SJCRH30 (cell line): ENCODE measurements at regions not wholly inside any gene's neighbourhood (a gene's known extent, or its start where the extent isn't known, plus 50 kb on each side); places are given as distances from the start of the nearest gene placed in this dataset.
A peak's percentile ranks its signal among the peaks of the same experiment; 100 is the strongest.

Source experiments
- DNase-seq, 2 experiments: peaks; one replicate each; pipeline ENCODE4 v3.0.0-alpha.2; 2015 to 2020
- H3K27ac ChIP-seq: fragments of 250-450 bp; sonication (Bioruptor Pico); 2 replicates; pipeline ENCODE4 v1.5.1; 2020; ENCODE audit warnings: mild to moderate bottlenecking, moderate library complexity
- H3K27me3 ChIP-seq: fragments of 250-450 bp; sonication (Bioruptor Pico); 2 replicates; pipeline ENCODE4 v1.5.1; 2020; ENCODE audit warnings: mild to moderate bottlenecking, moderate library complexity
- H3K36me3 ChIP-seq: fragments of 250-450 bp; sonication (Bioruptor Pico); 2 replicates; pipeline ENCODE4 v1.5.1; 2020; ENCODE audit warnings: mild to moderate bottlenecking, moderate library complexity
- H3K4me1 ChIP-seq: fragments of 250-450 bp; sonication (Bioruptor Pico); 2 replicates; pipeline ENCODE4 v1.5.1; 2020; ENCODE audit warnings: mild to moderate bottlenecking, moderate library complexity
- H3K4me3 ChIP-seq: fragments of 250-450 bp; sonication (Bioruptor Pico); 2 replicates; pipeline ENCODE4 v1.5.1; 2020; ENCODE audit warnings: mild to moderate bottlenecking, moderate library complexity
- H3K9me3 ChIP-seq: fragments of 250-450 bp; sonication (Bioruptor Pico); replicated peaks from 2 replicates; pipeline ENCODE4 v1.5.1; 2020; ENCODE audit warnings: mild to moderate bottlenecking, moderate library complexity

GRCh38 chr9:105928416-105928815 lies 234.1 kb downstream of the TMEM38B start:
- H3K27me3 ChIP-seq: no peaks in the 10 kb centered on the region
- DNase-seq: no peak
- H3K4me1 ChIP-seq: no peaks in the 10 kb centered on the region
- H3K36me3 ChIP-seq: no peaks in the 10 kb centered on the region
- no peaks in the 10 kb centered on the region; the same call in 1 of the 2 replicates for H3K9me3 ChIP-seq
- no peak overlapping the region for H3K27ac ChIP-seq
- no peak overlapping the region for H3K4me3 ChIP-seq

- H3K27ac ChIP-seq: no peak overlapping the region
- no peak for DNase-seq
- H3K27me3 ChIP-seq: no peaks in the 10 kb centered on the region
These were observed 235.8 kb downstream of the TMEM38B start for GRCh38 chr9:105930011-105930627.

GRCh38 chr9:105932276-105932675 lies 237.9 kb downstream of the TMEM38B start:
- no peaks in the 10 kb centered on the region for H3K4me1 ChIP-seq
- no peak overlapping the region for H3K4me3 ChIP-seq
- H3K9me3 ChIP-seq: no peaks in the 10 kb centered on the region
- H3K27ac ChIP-seq: no peak overlapping the region
- no peaks in the 10 kb centered on the region for H3K36me3 ChIP-seq
- no peaks in the 10 kb centered on the region for H3K27me3 ChIP-seq
- DNase-seq: no peak

More at GRCh38 chr9:105930011-105930627, 235.8 kb downstream of the TMEM38B start:
- H3K9me3 ChIP-seq: no peaks in the 10 kb centered on the region
- no peak overlapping the region for H3K4me3 ChIP-seq
- no peaks in the 10 kb centered on the region for H3K36me3 ChIP-seq
- H3K4me1 ChIP-seq: no peaks in the 10 kb centered on the region

- Histone ChIP-seq H3K4me3 (no peak overlapping the region), H3K36me3 (no peaks in the 10 kb centered on the region), H3K27me3 (no peaks in the 10 kb centered on the region), H3K27ac (no peak overlapping the region), H3K4me1 (peaks cover 6% of the 10 kb centered on the region; the same call in 1 of the 2 replicates), H3K9me3 (no peaks in the 10 kb centered on the region; the same call in 1 of the 2 replicates)
- no peak for DNase-seq
These were observed 256.1 kb downstream of the TMEM38B start for GRCh38 chr9:105950448-105950847.

- Histone ChIP-seq H3K27ac (no peak overlapping the region), H3K4me1 (peaks cover 6% of the 10 kb centered on the region; the same call in 1 of the 2 replicates), H3K36me3 (no peaks in the 10 kb centered on the region), H3K27me3 (no peaks in the 10 kb centered on the region), H3K9me3 (no peaks in the 10 kb centered on the region; the same call in 1 of the 2 replicates), H3K4me3 (no peak overlapping the region)
- DNase-seq: no peak
These were observed 256.6 kb downstream of the TMEM38B start for GRCh38 chr9:105950894-105951293.

- peaks cover 6% of the 10 kb centered on the region; the same call in 1 of the 2 replicates for H3K4me1 ChIP-seq
- H3K9me3 ChIP-seq: no peaks in the 10 kb centered on the region; the same call in 1 of the 2 replicates
- no peaks in the 10 kb centered on the region for H3K27me3 ChIP-seq
- H3K36me3 ChIP-seq: no peaks in the 10 kb centered on the region
- no peak overlapping the region for H3K27ac ChIP-seq
- no peak overlapping the region for H3K4me3 ChIP-seq
- peak in 1 of 2 experiments; percentile 23 for DNase-seq
These were observed 260.2 kb downstream of the TMEM38B start for GRCh38 chr9:105954517-105954916.

- H3K27ac ChIP-seq: no peak overlapping the region
- H3K4me3 ChIP-seq: no peak overlapping the region
- H3K27me3 ChIP-seq: no peaks in the 10 kb centered on the region
- H3K9me3 ChIP-seq: no peaks in the 10 kb centered on the region; the same call in 1 of the 2 replicates
- peaks cover 6% of the 10 kb centered on the region; the same call in 1 of the 2 replicates for H3K4me1 ChIP-seq
- peak in 1 of 2 experiments; percentile 25 for DNase-seq
- H3K36me3 ChIP-seq: no peaks in the 10 kb centered on the region
These were observed 263.5 kb downstream of the TMEM38B start for GRCh38 chr9:105957830-105958229.

- Histone ChIP-seq H3K4me1 (peaks cover 6% of the 10 kb centered on the region; the same call in 1 of the 2 replicates), H3K27me3 (no peaks in the 10 kb centered on the region), H3K9me3 (no peaks in the 10 kb centered on the region; the same call in 1 of the 2 replicates), H3K27ac (no peak overlapping the region), H3K36me3 (no peaks in the 10 kb centered on the region), H3K4me3 (no peak overlapping the region)
- no peak for DNase-seq
These were observed 264.2 kb downstream of the TMEM38B start for GRCh38 chr9:105958587-105958986.

- 0 out of 2 replicates have a peak, but pooled peaks cover 6% of the 10 kb centered on the region for H3K4me1 ChIP-seq
- H3K36me3 ChIP-seq: no peaks in the 10 kb centered on the region
- H3K27me3 ChIP-seq: no peaks in the 10 kb centered on the region
- no peak overlapping the region for H3K4me3 ChIP-seq
- no peaks in the 10 kb centered on the region for H3K9me3 ChIP-seq
- no peak for DNase-seq
- no peak overlapping the region for H3K27ac ChIP-seq
These were observed 265.2 kb downstream of the TMEM38B start for GRCh38 chr9:105959531-105959930.

GRCh38 chr9:105963343-105964099 lies 269.2 kb downstream of the TMEM38B start:
- DNase-seq: no peak
- no peak overlapping the region for H3K4me3 ChIP-seq
- no peaks in the 10 kb centered on the region for H3K27me3 ChIP-seq
- H3K4me1 ChIP-seq: no peaks in the 10 kb centered on the region
- no peaks in the 10 kb centered on the region for H3K9me3 ChIP-seq
- H3K36me3 ChIP-seq: no peaks in the 10 kb centered on the region
- H3K27ac ChIP-seq: no peak overlapping the region

- Histone ChIP-seq H3K27me3 (no peaks in the 10 kb centered on the region), H3K9me3 (no peaks in the 10 kb centered on the region), H3K4me1 (no peaks in the 10 kb centered on the region), H3K36me3 (no peaks in the 10 kb centered on the region), H3K4me3 (no peak overlapping the region), H3K27ac (no peak overlapping the region)
- no peak for DNase-seq
These were observed 269.8 kb downstream of the TMEM38B start for GRCh38 chr9:105964156-105964555.

GRCh38 chr9:105966834-105967233 lies 272.5 kb downstream of the TMEM38B start:
- Histone ChIP-seq H3K27ac (no peak overlapping the region), H3K9me3 (no peaks in the 10 kb centered on the region), H3K36me3 (no peaks in the 10 kb centered on the region), H3K27me3 (no peaks in the 10 kb centered on the region), H3K4me1 (no peaks in the 10 kb centered on the region), H3K4me3 (no peak overlapping the region)
- DNase-seq: no peak

GRCh38 chr9:105967248-105967647 lies 272.9 kb downstream of the TMEM38B start:
- H3K4me3 ChIP-seq: no peak overlapping the region
- H3K36me3 ChIP-seq: no peaks in the 10 kb centered on the region
- no peak overlapping the region for H3K27ac ChIP-seq
- no peaks in the 10 kb centered on the region for H3K9me3 ChIP-seq
- no peaks in the 10 kb centered on the region for H3K27me3 ChIP-seq
- no peak for DNase-seq
- H3K4me1 ChIP-seq: no peaks in the 10 kb centered on the region

- Histone ChIP-seq H3K4me3 (no peak overlapping the region), H3K36me3 (no peaks in the 10 kb centered on the region), H3K27me3 (no peaks in the 10 kb centered on the region), H3K4me1 (no peaks in the 10 kb centered on the region), H3K27ac (no peak overlapping the region), H3K9me3 (no peaks in the 10 kb centered on the region)
- DNase-seq: peak in 1 of 2 experiments; percentile 34
These were observed 273.5 kb downstream of the TMEM38B start for GRCh38 chr9:105967797-105968196.

GRCh38 chr9:105968811-105969466 lies 274.6 kb downstream of the TMEM38B start:
- H3K36me3 ChIP-seq: no peaks in the 10 kb centered on the region
- H3K9me3 ChIP-seq: no peaks in the 10 kb centered on the region
- H3K27ac ChIP-seq: no peak overlapping the region
- no peak overlapping the region for H3K4me3 ChIP-seq
- DNase-seq: no peak
- H3K27me3 ChIP-seq: no peaks in the 10 kb centered on the region
- H3K4me1 ChIP-seq: peaks cover 6% of the 10 kb centered on the region; the same call in 1 of the 2 replicates
